HG03342 (cell line): ENCODE measurements at regions not wholly inside any gene's neighbourhood (a gene's known extent, or its start where the extent isn't known, plus 50 kb on each side); places are given as distances from the start of the nearest gene placed in this dataset.
A peak's percentile ranks its signal among the peaks of the same experiment; 100 is the strongest.
"Not testable (repeated sequence)": the region's sequence is repeated elsewhere in the genome, so short reads cannot be mapped to it uniquely, and the experiment has no call there.

Experiments
- ATAC-seq: cut with Tn5 transposase; IDR thresholded peaks from one replicate; pipeline ENCODE4 v1.9.1; 2021; ENCODE audit warnings: mild to moderate bottlenecking, moderate library complexity; ENCODE audit not compliant: unreplicated experiment

- no peak for ATAC-seq
Observed at GRCh38 chr5:87787625-87788256, 375.0 kb upstream of the CCNH start.

GRCh38 chr5:87787086-87787485 is 374.4 kb upstream of the CCNH start:
- ATAC-seq = no peak

- ATAC-seq = no peak
Observed at GRCh38 chr5:87786471-87786870, 373.7 kb upstream of the CCNH start.

GRCh38 chr5:87785554-87786335 is 373.0 kb upstream of the CCNH start:
- no peak for ATAC-seq

GRCh38 chr5:87784879-87785495 is 372.3 kb upstream of the CCNH start:
- ATAC-seq = no peak

- no peak for ATAC-seq
Observed at GRCh38 chr5:87784311-87784710, 371.6 kb upstream of the CCNH start.

- no peak for ATAC-seq
Observed at GRCh38 chr5:87782916-87783315, 370.2 kb upstream of the CCNH start.

- ATAC-seq = no peak
Observed at GRCh38 chr5:87781976-87782375, 369.2 kb upstream of the CCNH start.

- ATAC-seq = peak; percentile 100
Observed at GRCh38 chr5:87780831-87781760, 368.4 kb upstream of the CCNH start.

GRCh38 chr5:87778876-87779275 is 366.1 kb upstream of the CCNH start:
- ATAC-seq = no peak

- no peak for ATAC-seq
Observed at GRCh38 chr5:87777877-87778276, 365.1 kb upstream of the CCNH start.

- ATAC-seq = no peak
Observed at GRCh38 chr5:87776785-87777184, 364.1 kb upstream of the CCNH start.

- ATAC-seq = not testable (repeated sequence)
Observed at GRCh38 chr5:87776302-87776701, 363.6 kb upstream of the CCNH start.

- ATAC-seq = no peak
Observed at GRCh38 chr5:87775228-87775627, 362.5 kb upstream of the CCNH start.

GRCh38 chr5:87774804-87775203 is 362.1 kb upstream of the CCNH start:
- ATAC-seq = no peak

GRCh38 chr5:87770601-87771121 is 357.9 kb upstream of the CCNH start:
- ATAC-seq = no peak

GRCh38 chr5:87770016-87770570 is 357.4 kb upstream of the CCNH start:
- ATAC-seq = no peak

GRCh38 chr5:87769157-87769556 is 356.4 kb upstream of the CCNH start:
- ATAC-seq = no peak

GRCh38 chr5:87768190-87768589 is 355.5 kb upstream of the CCNH start:
- no peak for ATAC-seq

GRCh38 chr5:87765009-87765408 is 352.3 kb upstream of the CCNH start:
- no peak for ATAC-seq
